NCI-H2227 treated with DMSO at 0.1 percent for 48 hours (cell line): ENCODE measurements at regions not wholly inside any gene's neighbourhood (a gene's known extent, or its start where the extent isn't known, plus 50 kb on each side); places are given as distances from the start of the nearest gene placed in this dataset.

Experiments used
- DNase-seq: peaks from one replicate; lab custom pipeline; 2025; lab: John Stamatoyannopoulos, UW

DNA sequence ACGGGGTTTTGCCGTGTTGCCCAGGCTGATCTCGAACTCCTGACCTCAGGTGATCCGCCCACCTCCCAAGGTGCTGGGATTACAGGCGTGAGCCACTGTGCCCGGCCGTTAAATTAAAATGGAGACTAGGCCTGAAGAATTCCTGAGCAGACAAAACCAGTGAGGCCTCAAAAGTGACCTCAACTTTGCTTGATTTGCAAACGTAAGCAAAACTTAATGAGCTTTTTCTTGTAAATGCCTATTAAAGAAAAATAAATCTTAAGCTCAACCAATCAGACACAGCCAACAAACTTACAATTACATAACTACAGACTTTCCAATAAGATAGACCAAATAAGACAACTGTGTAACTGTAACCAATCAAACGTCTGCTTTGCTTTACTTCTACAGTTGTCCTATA is 111.3 kb upstream of the SEMA6A start:
- DNase-seq = no peak

DNA sequence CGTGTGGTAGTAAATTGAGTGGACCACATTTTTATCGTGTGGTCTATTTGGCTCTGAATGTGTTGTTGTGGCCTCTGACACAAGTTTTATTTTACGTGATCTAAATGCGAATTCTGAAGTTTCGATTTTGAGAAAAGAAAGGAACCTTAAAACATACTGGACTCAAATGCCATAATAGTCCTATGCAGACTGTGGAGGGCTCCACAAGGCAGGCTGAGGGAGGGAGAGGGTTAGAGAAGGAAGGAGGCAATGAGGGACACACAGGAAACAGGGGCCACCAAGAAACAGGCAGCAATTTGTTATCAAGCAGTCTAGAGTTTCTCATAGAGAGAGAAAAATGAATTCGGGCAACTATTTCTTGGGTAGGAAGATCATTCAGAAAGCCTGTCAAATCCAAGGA is 110.4 kb upstream of the SEMA6A start:
- no peak for DNase-seq

- no peak for DNase-seq
These were observed 106.9 kb upstream of the SEMA6A start for GRCh38 chr5:116681334-116682013.

- DNase-seq = no peak
These were observed 100.9 kb upstream of the SEMA6A start for GRCh38 chr5:116675626-116675910.

DNA sequence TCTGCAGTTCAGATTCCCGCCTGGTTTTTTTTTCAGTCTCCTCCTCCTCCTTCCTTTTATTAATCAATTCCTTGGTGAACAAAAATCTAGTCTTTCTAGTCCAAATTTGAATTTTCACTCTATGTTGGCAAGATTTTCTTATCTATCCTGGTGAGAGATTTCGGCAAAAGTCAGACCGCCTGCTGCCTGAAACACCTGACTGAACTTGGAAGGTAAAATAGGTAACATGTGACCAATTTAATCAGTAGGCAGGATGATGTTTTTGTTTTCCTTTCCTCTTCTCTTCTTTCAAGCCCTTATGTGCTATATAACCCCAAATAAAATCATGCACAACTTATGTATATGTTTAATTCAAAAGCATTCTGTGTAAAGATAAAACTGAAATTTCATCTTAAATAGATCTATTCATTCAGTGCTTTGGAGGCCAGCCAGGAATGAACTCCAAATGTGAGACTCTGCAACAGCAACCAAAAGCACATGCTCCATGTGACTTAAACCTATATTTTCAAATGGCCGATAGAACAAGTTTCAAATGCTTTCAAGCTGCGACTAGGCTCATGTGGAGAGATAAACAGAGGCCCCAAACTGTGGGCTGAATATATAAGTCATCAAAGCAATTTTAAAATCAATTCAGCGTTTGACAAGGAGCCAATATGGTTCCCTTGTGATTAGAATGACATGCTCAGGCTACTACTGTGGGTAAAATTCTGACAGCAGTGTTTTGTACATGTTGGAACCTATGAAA is 100.4 kb upstream of the SEMA6A start:
- no peak for DNase-seq

DNA sequence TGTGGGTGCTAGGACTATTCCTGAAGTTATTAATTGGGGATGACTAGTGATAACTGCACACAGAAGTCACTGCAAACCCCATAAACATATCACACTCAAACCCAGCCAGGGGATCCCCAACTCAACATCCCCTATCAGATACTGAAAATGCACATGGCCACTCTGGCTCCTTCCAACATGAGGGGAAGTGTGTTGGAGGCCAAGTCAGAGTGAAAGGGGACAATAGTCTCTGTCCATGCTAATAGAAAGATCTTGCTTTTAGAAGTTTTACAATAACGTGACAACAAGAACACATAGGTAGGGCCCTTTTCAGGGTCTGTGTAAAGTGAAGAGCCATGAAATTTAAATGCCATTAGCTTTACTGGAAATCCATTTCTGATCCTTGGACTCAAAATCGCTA is 98.8 kb upstream of the SEMA6A start:
- no peak for DNase-seq

- no peak for DNase-seq
These were observed 97.6 kb upstream of the SEMA6A start for GRCh38 chr5:116672203-116672602.

DNA sequence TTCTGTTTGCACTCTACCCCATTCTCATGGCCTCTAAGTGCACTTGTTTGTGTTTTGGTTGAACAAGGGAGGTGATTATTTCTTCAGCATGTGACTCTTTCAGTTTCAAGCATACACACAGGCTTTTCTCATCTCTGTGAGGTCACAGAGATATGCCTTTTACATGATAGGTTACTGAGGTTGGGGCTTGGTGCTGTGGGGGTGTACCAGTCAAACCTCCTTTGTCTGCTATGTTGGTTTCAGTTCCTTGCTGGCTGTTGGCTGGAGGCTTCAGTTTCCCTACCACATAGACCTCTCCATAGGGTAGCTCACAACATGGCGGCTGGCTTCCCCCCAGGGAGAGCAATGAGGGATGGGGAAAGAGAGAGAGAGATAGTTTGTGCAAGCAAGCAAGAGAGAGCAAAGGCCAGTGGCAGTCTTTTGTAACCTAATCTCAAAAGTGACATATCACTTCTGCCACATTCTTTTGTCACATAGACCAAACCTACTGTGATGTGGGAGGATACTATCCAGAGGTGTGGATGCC is 96.7 kb upstream of the SEMA6A start:
- DNase-seq = no peak

DNA sequence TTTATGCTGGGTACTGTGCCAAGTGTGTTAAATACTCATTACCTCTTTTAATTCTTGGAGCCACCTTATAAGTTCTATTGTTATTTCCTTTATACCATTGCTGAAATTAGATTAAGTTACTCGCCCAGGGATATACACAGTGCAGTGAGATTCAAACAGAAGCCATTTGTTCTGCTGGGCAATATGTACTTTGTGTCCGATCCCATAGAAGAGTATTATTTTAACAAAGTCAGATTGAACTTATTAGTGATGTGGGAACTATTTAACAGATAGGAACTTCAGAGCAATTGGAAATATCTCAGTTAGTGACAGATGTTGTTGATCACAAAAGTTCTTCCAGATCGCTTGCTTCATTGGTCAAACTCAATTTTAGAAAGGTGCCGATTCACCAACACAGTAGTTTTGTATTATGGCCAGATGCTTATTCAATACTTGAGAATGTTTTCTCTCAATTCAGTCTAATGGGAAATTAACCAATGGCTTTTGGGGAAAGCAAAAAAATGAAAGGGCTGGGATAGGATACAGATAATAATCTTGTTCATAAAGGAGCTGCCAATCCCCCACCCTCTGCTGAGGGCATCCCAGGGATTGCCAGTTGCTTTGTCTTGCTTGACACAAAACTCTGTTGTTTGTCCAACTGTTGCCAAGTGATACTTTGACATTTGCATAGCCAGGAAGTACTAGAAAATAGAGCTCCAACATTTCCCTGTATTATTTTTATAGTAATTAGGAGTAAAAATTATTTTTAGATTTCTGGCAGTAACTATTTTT is 94.8 kb upstream of the SEMA6A start:
- no peak for DNase-seq

DNA sequence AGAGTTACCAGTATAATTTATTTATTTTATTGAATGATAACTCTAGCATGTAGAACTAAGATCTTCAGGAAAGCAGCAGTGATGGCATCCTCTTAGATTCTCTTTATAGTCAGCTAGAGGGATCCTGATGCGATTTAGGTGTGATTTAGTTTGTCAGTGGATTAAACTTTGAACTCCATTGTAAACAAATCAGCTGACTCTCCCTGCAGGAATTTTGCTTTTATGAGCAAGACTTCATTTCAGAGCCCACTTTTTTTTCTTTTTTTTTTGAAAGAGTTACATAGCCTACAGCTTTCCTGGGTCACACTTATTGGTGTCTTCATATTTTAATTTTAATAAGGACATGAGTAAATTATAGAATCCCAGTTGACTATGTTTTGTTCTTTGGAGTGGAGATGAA is 93.8 kb upstream of the SEMA6A start:
- DNase-seq = no peak

DNA sequence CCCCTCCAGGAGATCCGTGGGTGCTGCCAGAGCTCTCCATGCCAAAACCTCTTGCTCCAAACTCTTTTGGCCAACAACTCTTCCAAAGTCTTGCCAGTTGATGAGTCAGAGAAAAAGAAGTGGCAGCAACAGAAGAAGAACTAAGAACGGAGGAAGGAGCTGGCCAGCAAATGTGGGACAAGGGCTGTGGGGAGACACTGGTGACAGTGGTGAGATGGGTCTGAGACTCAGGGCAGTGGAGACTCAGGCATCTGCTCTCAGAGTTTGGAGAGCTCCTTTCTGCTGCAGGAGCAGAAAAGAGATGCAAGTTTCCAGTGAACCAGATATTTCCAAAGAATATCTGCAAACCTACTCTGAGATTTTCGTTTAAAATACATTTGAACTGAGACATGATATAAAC is 92.3 kb upstream of the SEMA6A start:
- no peak for DNase-seq

- DNase-seq = no peak
These were observed 90.4 kb upstream of the SEMA6A start for GRCh38 chr5:116664988-116665387.

- DNase-seq = no peak
These were observed 88.5 kb upstream of the SEMA6A start for GRCh38 chr5:116663081-116663480.

GRCh38 chr5:116661419-116661818 is 86.8 kb upstream of the SEMA6A start:
- DNase-seq = no peak

DNA sequence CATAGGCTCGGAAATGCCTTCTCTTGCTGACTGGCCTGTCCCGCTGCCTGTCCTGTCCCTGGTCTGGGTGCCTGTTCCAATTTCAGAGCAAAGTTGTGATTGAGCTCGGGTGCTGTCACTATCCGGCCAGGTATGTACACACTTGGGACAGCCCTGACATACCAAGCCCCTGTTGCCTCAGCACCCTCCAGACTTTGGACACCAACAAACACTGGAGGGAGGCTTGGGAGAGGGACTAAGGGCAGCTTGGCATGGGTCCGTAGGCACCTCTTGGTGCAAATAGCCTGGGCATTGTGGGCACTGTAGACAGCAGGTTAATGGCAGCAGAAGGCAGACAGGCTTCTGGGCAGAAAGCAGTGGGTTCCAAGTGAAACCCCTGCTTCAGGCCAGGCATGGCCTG is 86.3 kb upstream of the SEMA6A start:
- DNase-seq = no peak

DNA sequence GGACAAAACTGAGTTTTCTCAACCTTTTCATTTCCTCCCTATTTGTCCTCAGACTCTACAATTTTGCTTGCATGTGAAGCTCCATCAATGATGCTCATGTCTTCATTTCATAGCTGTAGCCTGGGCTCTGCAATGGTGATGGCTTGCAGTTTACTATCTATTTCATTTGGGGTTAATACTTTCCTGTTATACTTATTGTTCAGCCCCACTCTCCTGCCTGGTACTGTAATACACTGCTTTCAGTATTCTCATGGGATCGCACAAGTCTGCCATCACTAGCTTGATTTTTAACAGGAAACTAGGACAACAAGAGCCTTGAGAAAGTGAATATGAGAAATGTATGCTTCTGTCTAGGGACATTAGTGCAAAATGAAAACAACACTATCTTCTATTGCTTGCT is 84.2 kb upstream of the SEMA6A start:
- DNase-seq = no peak

- DNase-seq = no peak
These were observed 83.5 kb upstream of the SEMA6A start for GRCh38 chr5:116658141-116658540.

- DNase-seq = no peak
These were observed 80.8 kb upstream of the SEMA6A start for GRCh38 chr5:116655431-116655830.

GRCh38 chr5:116654925-116655324 is 80.3 kb upstream of the SEMA6A start:
- no peak for DNase-seq

DNA sequence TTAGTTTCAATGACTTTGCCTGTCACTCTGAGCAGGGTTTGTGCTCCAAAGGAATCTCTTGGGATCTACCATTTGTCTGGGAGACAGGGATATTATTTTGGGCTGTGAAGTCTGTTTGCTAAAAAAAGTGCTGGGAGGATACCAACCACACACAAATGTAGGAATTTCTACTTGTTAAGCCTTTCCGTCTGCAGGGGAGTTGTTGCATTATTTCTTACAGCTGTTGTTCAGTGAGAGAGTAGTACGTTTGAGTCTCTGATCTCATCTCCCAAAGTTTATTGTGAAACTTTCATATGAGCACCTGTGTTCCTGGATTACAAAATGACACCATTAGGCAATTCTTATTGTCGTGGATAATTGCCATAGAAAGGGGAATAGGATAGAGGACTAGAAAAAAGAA is 78.3 kb upstream of the SEMA6A start:
- no peak for DNase-seq

GRCh38 chr5:116652196-116652729 is 77.6 kb upstream of the SEMA6A start:
- peak; percentile 37 for DNase-seq

GRCh38 chr5:116651653-116652052 is 77.0 kb upstream of the SEMA6A start:
- no peak for DNase-seq

- no peak for DNase-seq
These were observed 76.3 kb upstream of the SEMA6A start for GRCh38 chr5:116650964-116651363.
